SK-N-SH (cell line): ENCODE measurements at regions not wholly inside any gene's neighbourhood (a gene's known extent, or its start where the extent isn't known, plus 50 kb on each side); places are given as distances from the start of the nearest gene placed in this dataset.

ENCODE experiments used
- GABPA ChIP-seq: IDR thresholded peaks from 2 replicates; pipeline ENCODE4 v1.4.0; 2012; ENCODE audit warnings: low read depth, mild to moderate bottlenecking
- POLR2AphosphoS5 ChIP-seq: IDR thresholded peaks from 2 replicates; pipeline ENCODE4 v1.6.1; 2012; ENCODE audit warnings: low read depth, low read length
- SIN3A ChIP-seq: IDR thresholded peaks from 2 replicates; pipeline ENCODE4 v1.6.1; 2012; ENCODE audit warnings: low read depth, mild to moderate bottlenecking, low read length, moderate library complexity, borderline replicate concordance
- USF2 ChIP-seq: fragments of 150-350 bp; IDR thresholded peaks from 2 replicates; pipeline ENCODE4 v1.6.1; 2017; ENCODE audit warnings: antibody characterized with exemption, low read length, low read depth, borderline replicate concordance

GRCh38 chr12:107545737-107546353, 139.8 kb upstream of the PWP1 start:
- TF ChIP-seq USF2, result no peak
- TF ChIP-seq SIN3A, result no peak
- no peak for TF ChIP-seq POLR2AphosphoS5
- TF ChIP-seq GABPA, result no peak
